C4-2B (cell line): ENCODE measurements at regions not wholly inside any gene's neighbourhood (a gene's known extent, or its start where the extent isn't known, plus 50 kb on each side); places are given as distances from the start of the nearest gene placed in this dataset.

Source experiments
- CTCF ChIP-seq: fragments of 450-650 bp; conservative IDR thresholded peaks from 2 replicates; pipeline ENCODE4 v1.5.1; 2017; ENCODE audit warnings: mild to moderate bottlenecking
- ZFX ChIP-seq: fragments of 450-650 bp; IDR thresholded peaks from 2 replicates; pipeline ENCODE4 v1.6.1; 2017

GRCh38 chr1:58183286-58183685, 363.2 kb downstream of the OMA1 start:
- TF ChIP-seq CTCF (no peak), ZFX (no peak)
